ENCODE measurements at regions not wholly inside any gene's neighbourhood (a gene's known extent, or its start where the extent isn't known, plus 50 kb on each side); places are given as distances from the start of the nearest gene placed in this dataset.
"Not testable (repeated sequence)": the region's sequence is repeated elsewhere in the genome, so short reads cannot be mapped to it uniquely, and the experiment has no call there.

GRCh38 chr10:33071857-33072256, 113.8 kb upstream of the ITGB1 start:
- DNase-seq (ENCODE audit: low read depth in 2 of 3, low spot score in 1 of 3): no peak

GRCh38 chr10:33070101-33070500, 112.1 kb upstream of the ITGB1 start:
- no peak for DNase-seq (ENCODE audit: low read depth in 2 of 3, low spot score in 1 of 3)

GRCh38 chr10:33067917-33068316, 109.9 kb upstream of the ITGB1 start:
- DNase-seq (ENCODE audit: low read depth in 2 of 3, low spot score in 1 of 3): no peak

- DNase-seq (ENCODE audit: low read depth in 2 of 3, low spot score in 1 of 3): no peak
Measured at GRCh38 chr10:33067481-33067880, 109.5 kb upstream of the ITGB1 start.

GRCh38 chr10:33066558-33067236, 108.7 kb upstream of the ITGB1 start:
- no peak for DNase-seq (ENCODE audit: low read depth in 2 of 3, low spot score in 1 of 3)

GRCh38 chr10:33065111-33065510, 107.1 kb upstream of the ITGB1 start:
- DNase-seq (ENCODE audit: low read depth in 2 of 3, low spot score in 1 of 3): no peak

- DNase-seq (ENCODE audit: low read depth in 2 of 3, low spot score in 1 of 3): no peak
Measured at GRCh38 chr10:33064706-33065105, 106.7 kb upstream of the ITGB1 start.

GRCh38 chr10:33057620-33058019, 99.6 kb upstream of the ITGB1 start:
- DNase-seq (ENCODE audit: low read depth in 2 of 3, low spot score in 1 of 3): no peak

- no peak for DNase-seq (ENCODE audit: low read depth in 2 of 3, low spot score in 1 of 3)
Measured at GRCh38 chr10:33056828-33057596, 99.0 kb upstream of the ITGB1 start.

GRCh38 chr10:33055625-33056024, 97.6 kb upstream of the ITGB1 start:
- DNase-seq (ENCODE audit: low read depth in 2 of 3, low spot score in 1 of 3): no peak

GRCh38 chr10:33052915-33053810, 95.1 kb upstream of the ITGB1 start:
- DNase-seq (ENCODE audit: low read depth in 2 of 3, low spot score in 1 of 3): no peak

- DNase-seq (ENCODE audit: low read depth in 2 of 3, low spot score in 1 of 3): no peak
Measured at GRCh38 chr10:33052263-33052875, 94.3 kb upstream of the ITGB1 start.

GRCh38 chr10:33049963-33050920, 92.2 kb upstream of the ITGB1 start:
- DNase-seq (ENCODE audit: low read depth in 2 of 3, low spot score in 1 of 3): not testable (repeated sequence)

GRCh38 chr10:33048223-33048622, 90.2 kb upstream of the ITGB1 start:
- no peak for DNase-seq (ENCODE audit: low read depth in 2 of 3, low spot score in 1 of 3)

- DNase-seq (ENCODE audit: low read depth in 2 of 3, low spot score in 1 of 3): no peak
Measured at GRCh38 chr10:33047655-33048054, 89.6 kb upstream of the ITGB1 start.

GRCh38 chr10:33046792-33047191, 88.8 kb upstream of the ITGB1 start:
- DNase-seq (ENCODE audit: low read depth in 2 of 3, low spot score in 1 of 3): no peak

- DNase-seq (ENCODE audit: low read depth in 2 of 3, low spot score in 1 of 3): no peak
Measured at GRCh38 chr10:33045421-33045820, 87.4 kb upstream of the ITGB1 start.

GRCh38 chr10:33042565-33042964, 84.5 kb upstream of the ITGB1 start:
- DNase-seq (ENCODE audit: low read depth in 2 of 3, low spot score in 1 of 3): no peak

- no peak for DNase-seq (ENCODE audit: low read depth in 2 of 3, low spot score in 1 of 3)
Measured at GRCh38 chr10:33041783-33042437, 83.9 kb upstream of the ITGB1 start.

- DNase-seq (ENCODE audit: low read depth in 2 of 3, low spot score in 1 of 3): no peak
Measured at GRCh38 chr10:33040436-33040835, 82.4 kb upstream of the ITGB1 start.
